ENCODE measurements at regions not wholly inside any gene's neighbourhood (a gene's known extent, or its start where the extent isn't known, plus 50 kb on each side); places are given as distances from the start of the nearest gene placed in this dataset.

- Histone ChIP-seq H3K27me3 (peaks cover 0 to 39% (median 3%) of the 10 kb centered on the region in 9 donors), H3K36me3 (no peaks in the 10 kb centered on the region), H3K4me1 (no peaks in the 10 kb centered on the region), H3K27ac (no peak overlapping the region), H3K4me3 (no peak overlapping the region), H3K9me3 (no peaks in the 10 kb centered on the region)
- 48 to 62% (median 53%) methylated on average over 12 of the region's 12 CpGs for WGBS, 4 donors
- no peak for ATAC-seq
- intact Hi-C loops (cut with DNase I): no loop called here
- no peak for TF ChIP-seq POLR2A (IDR thresholded peaks at IDR 0.05)
- no peak for TF ChIP-seq CTCF (IDR thresholded peaks at IDR 0.05)
- no peak for DNase-seq
These were observed 85.9 kb upstream of the LEP start for GRCh38 chr7:128155100-128155740.

- Histone ChIP-seq H3K4me1 (no peaks in the 10 kb centered on the region), H3K4me3 (no peak overlapping the region), H3K27me3 (peaks cover 0 to 47% (median 0%) of the 10 kb centered on the region in 9 donors), H3K27ac (no peak overlapping the region), H3K36me3 (no peaks in the 10 kb centered on the region), H3K9me3 (no peaks in the 10 kb centered on the region)
- ATAC-seq (no peak), DNase-seq (no peak)
- TF ChIP-seq CTCF (IDR thresholded peaks at IDR 0.05): no peak
- no peak for TF ChIP-seq POLR2A (IDR thresholded peaks at IDR 0.05)
- intact Hi-C loops (cut with DNase I): no loop called here
- 66 to 71% (median 69%) methylated on average over 7 of the region's 7 CpGs for WGBS, 4 donors
These were observed 83.2 kb upstream of the LEP start for GRCh38 chr7:128157906-128158305.

- Histone ChIP-seq H3K4me3 (no peak overlapping the region), H3K27ac (no peak overlapping the region), H3K27me3 (peaks cover 0 to 52% (median 4%) of the 10 kb centered on the region in 9 donors), H3K36me3 (no peaks in the 10 kb centered on the region), H3K4me1 (no peaks in the 10 kb centered on the region), H3K9me3 (no peaks in the 10 kb centered on the region)
- no peak for TF ChIP-seq CTCF (IDR thresholded peaks at IDR 0.05)
- TF ChIP-seq POLR2A (IDR thresholded peaks at IDR 0.05): no peak
- DNase-seq (no peak), ATAC-seq (peak in 1 of 4 donors; percentile 13)
- 85 to 93% (median 89%) methylated on average over 3 of the region's 3 CpGs for WGBS, 4 donors
- intact Hi-C loops (cut with DNase I): no loop called here
These were observed 82.7 kb upstream of the LEP start for GRCh38 chr7:128158370-128158769.

GRCh38 chr7:128160296-128160695 lies 80.8 kb upstream of the LEP start:
- no peak overlapping the region for H3K27ac ChIP-seq
- no peak overlapping the region for H3K4me3 ChIP-seq
- ATAC-seq: no peak
- no peak for TF ChIP-seq CTCF (IDR thresholded peaks at IDR 0.05)
- TF ChIP-seq POLR2A (IDR thresholded peaks at IDR 0.05): no peak
- WGBS, 4 donors: 71 to 74% (median 72%) methylated on average over 6 of the region's 6 CpGs
- H3K27me3 ChIP-seq: peaks cover 5 to 71% (median 20%) of the 10 kb centered on the region in 9 donors
- H3K9me3 ChIP-seq: no peaks in the 10 kb centered on the region
- intact Hi-C loops (cut with DNase I): no loop called here
- DNase-seq: no peak
- no peaks in the 10 kb centered on the region for H3K4me1 ChIP-seq
- H3K36me3 ChIP-seq: no peaks in the 10 kb centered on the region

All from heart left ventricle (tissue), 16 donors.